ENCODE measurements at regions not wholly inside any gene's neighbourhood (a gene's known extent, or its start where the extent isn't known, plus 50 kb on each side); places are given as distances from the start of the nearest gene placed in this dataset.

GRCh38 chr12:18932715-18933114 lies 194.8 kb downstream of the CAPZA3 start:
- H3K27ac ChIP-seq (ENCODE audit: control insufficient read depth, insufficient read depth): no peak overlapping the region
- intact Hi-C loops (cut with micrococcal nuclease; ENCODE audit: unreplicated experiment) (no loop called here), in situ Hi-C loops (cut with MboI) (no loop called here)
- H3K9ac ChIP-seq (ENCODE audit: control insufficient read depth, insufficient read depth, low read length): no peak overlapping the region
- no peaks in the 10 kb centered on the region for H4K20me1 ChIP-seq (ENCODE audit: control insufficient read depth, insufficient read depth)
- WGBS (ENCODE audit: insufficient coverage, insufficient replicate concordance, low lambda C conversion rate, missing lambda C conversion rate): 0% methylated on average over 2 of the region's 2 CpGs
- no peaks in the 10 kb centered on the region for H3K27me3 ChIP-seq (replicated peaks in 1 of 2; ENCODE audit: control insufficient read depth in 2 of 2, insufficient read depth in 2 of 2, low read length in 1 of 2)
- FAIRE-seq (no peak), ATAC-seq (no peak), DNase-seq (ENCODE audit: low read depth, low spot score) (no peak)
- no peaks in the 10 kb centered on the region for H3K79me2 ChIP-seq (ENCODE audit: control insufficient read depth, insufficient read depth, low read length)
- no peaks in the 10 kb centered on the region for H3K36me3 ChIP-seq (ENCODE audit: control insufficient read depth in 2 of 2, insufficient read depth in 2 of 2, low read length in 1 of 2)
- no peaks in the 10 kb centered on the region for H3K4me1 ChIP-seq (ENCODE audit: control insufficient read depth, insufficient read depth, low read length)
- ChIA-PET SMC1A (ENCODE audit: uncharacterized antibody, unreplicated experiment) (interaction anchor here (1.0 kb wide), 1 partner anchor 11 kb away, joined by 3 read pairs; no protein-coding TSS in a partner anchor), RAD21 (ENCODE audit: unreplicated experiment) (no interaction called here), CTCF (no interaction called here), POLR2A (interaction anchor here (0.5 kb wide), 1 partner anchor 69 kb away, joined by 3 read pairs; no protein-coding TSS in a partner anchor)
- H3K9me3 ChIP-seq (replicated peaks; ENCODE audit: control insufficient read depth, insufficient read depth, low read length): no peaks in the 10 kb centered on the region
- no peak overlapping the region for H2AFZ ChIP-seq (ENCODE audit: control insufficient read depth, low read depth, low read length)
- TF ChIP-seq FOS (IDR thresholded peaks at IDR 0.05; ENCODE audit: borderline replicate concordance, extremely low read depth, insufficient read length): no peak
- no peak for TF ChIP-seq TARDBP (IDR thresholded peaks at IDR 0.05; ENCODE audit: borderline replicate concordance)
- no peak for TF ChIP-seq PAX8 (IDR thresholded peaks at IDR 0.05)
- no peak for TF ChIP-seq ZBTB33 (IDR thresholded peaks at IDR 0.05)
- TF ChIP-seq RELB (IDR thresholded peaks at IDR 0.05; ENCODE audit: low read depth): no peak
- no peak overlapping the region for H3K4me2 ChIP-seq (ENCODE audit: control insufficient read depth, insufficient read depth)
- BruUV-seq (replicated peaks): no TSS peak
- H3K4me3 ChIP-seq: no peak overlapping the region

Measured in GM12878 (cell line).